CD4-positive, alpha-beta memory T cell (primary cell): ENCODE measurements at regions not wholly inside any gene's neighbourhood (a gene's known extent, or its start where the extent isn't known, plus 50 kb on each side); places are given as distances from the start of the nearest gene placed in this dataset.
A peak's percentile ranks its signal among the peaks of the same experiment; 100 is the strongest.
"Not testable (repeated sequence)": the region's sequence is repeated elsewhere in the genome, so short reads cannot be mapped to it uniquely, and the experiment has no call there.

Experiments
- CTCF ChIA-PET: fragments of 350-600 bp; sonication (Branson Sonifier 250); formaldehyde crosslinking; loops from one replicate; lab custom pipeline; 2021; ENCODE audit warnings: inconsistent platforms; ENCODE audit not compliant: partially characterized antibody; lab: Charles Lee
- POLR2A ChIA-PET: fragments of 350-600 bp; sonication (Branson Sonifier 250); formaldehyde crosslinking; loops from one replicate; lab custom pipeline; 2021; ENCODE audit not compliant: partially characterized antibody; lab: Charles Lee
- DNase-seq, 5 donors: peaks; one replicate each; pipeline versions ENCODE4 v3.0.0 to v3.0.0-alpha.2; 2020 to 2022; ENCODE audit warnings: mixed read lengths in 1 of 5
- H3K27ac ChIP-seq: one replicate; pipeline ENCODE4 v1.7.0; 2013; ENCODE audit warnings: low read depth, low read length
- H3K27me3 ChIP-seq: 2 replicates; pipeline ENCODE4 v1.7.0; 2013; ENCODE audit warnings: mild to moderate bottlenecking, low read length, moderate library complexity; ENCODE audit not compliant: insufficient read depth
- H3K36me3 ChIP-seq: 2 replicates; pipeline ENCODE4 v1.7.0; 2013; ENCODE audit warnings: mild to moderate bottlenecking, low read length, moderate library complexity; ENCODE audit not compliant: insufficient read depth
- H3K4me1 ChIP-seq: 2 replicates; pipeline ENCODE4 v1.7.0; 2013; ENCODE audit warnings: mild to moderate bottlenecking, low read length, moderate library complexity; ENCODE audit not compliant: insufficient read depth
- H3K4me3 ChIP-seq, 2 donors: one replicate each; pipeline ENCODE4 v1.7.0; 2013; ENCODE audit warnings: low read length in 2 of 2, mild to moderate bottlenecking in 1 of 2
- H3K9me3 ChIP-seq, 2 donors: one replicate each; pipeline ENCODE4 v1.7.0; 2013; ENCODE audit warnings: low read length in 2 of 2, control low read depth in 1 of 2; ENCODE audit not compliant: control insufficient read depth in 1 of 2
- H3K27ac Mint-ChIP-seq, 7 donors: one replicate each; pipeline ENCODE4 v1.8.0; 2020 to 2021; ENCODE audit warnings: mixed read lengths in 7 of 7, mild to moderate bottlenecking in 6 of 7, inconsistent platforms in 3 of 7, moderate library complexity in 3 of 7
- H3K27me3 Mint-ChIP-seq, 2 donors: one replicate each; pipeline ENCODE4 v1.8.0; 2020 to 2021; ENCODE audit warnings: mixed read lengths in 2 of 2
- H3K36me3 Mint-ChIP-seq, 2 donors: one replicate each; pipeline ENCODE4 v1.8.0; 2020 to 2021; ENCODE audit warnings: mixed read lengths in 2 of 2, inconsistent platforms in 1 of 2, mild to moderate bottlenecking in 1 of 2
- H3K4me1 Mint-ChIP-seq, 4 donors: one replicate each; pipeline ENCODE4 v1.8.0; 2020 to 2021; ENCODE audit warnings: mixed read lengths in 4 of 4, mild to moderate bottlenecking in 1 of 4
- H3K4me3 Mint-ChIP-seq, 8 donors: one replicate each; pipeline ENCODE4 v1.8.0; 2020 to 2021; ENCODE audit warnings: mixed read lengths in 8 of 8, mild to moderate bottlenecking in 7 of 8, moderate library complexity in 6 of 8, inconsistent platforms in 3 of 8
- H3K9me3 Mint-ChIP-seq, 8 donors: one replicate each; pipeline ENCODE4 v1.8.0; 2020 to 2021; ENCODE audit warnings: mixed read lengths in 8 of 8, mild to moderate bottlenecking in 5 of 8, inconsistent platforms in 3 of 8, moderate library complexity in 1 of 8
- intact Hi-C: fragments of 100-400 bp; cut with micrococcal nuclease; formaldehyde crosslinking; loops from one replicate; pipeline ENCODE4 v1.15.1; 2023

DNA sequence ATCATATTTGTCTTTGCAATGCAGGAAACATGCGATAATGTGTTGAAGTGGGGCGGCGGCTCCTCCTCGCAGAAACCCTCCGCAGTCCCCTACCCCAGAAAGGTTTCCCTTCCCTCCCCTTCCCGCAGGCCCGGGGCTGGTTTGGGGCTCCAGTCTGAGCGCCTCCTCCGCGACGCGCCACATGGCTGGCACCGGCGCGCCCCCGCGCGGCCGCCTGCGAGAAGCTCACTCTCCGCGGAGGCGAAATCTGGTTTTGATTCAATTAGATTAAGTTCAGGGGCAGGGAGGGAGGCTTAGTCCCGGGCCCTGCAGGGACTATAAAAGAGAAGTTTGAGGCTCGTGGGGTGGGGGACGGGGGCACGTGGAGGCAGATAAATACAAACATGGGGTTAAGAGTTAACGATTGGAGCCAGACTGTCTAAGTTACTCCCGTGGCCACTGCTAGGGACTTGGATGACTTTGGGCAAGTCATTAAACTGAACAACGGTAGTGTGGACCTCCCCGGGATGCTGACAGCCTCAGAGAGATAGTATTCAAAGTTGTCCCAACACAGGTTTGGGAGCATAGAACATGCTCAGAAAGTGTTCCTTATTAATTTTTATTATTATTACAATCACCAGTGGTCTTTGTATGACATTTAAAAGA lies 69.4 kb downstream of the MSX2 start:
- Histone ChIP-seq H3K36me3 (no peaks in the 10 kb centered on the region), H3K27me3 (peaks cover 9% of the 10 kb centered on the region), H3K27ac (no peak overlapping the region), H3K4me3 (no peak overlapping the region), H3K9me3 (no peaks in the 10 kb centered on the region), H3K4me1 (peaks cover 5% of the 10 kb centered on the region)
- CTCF ChIA-PET: interaction anchor here (0.6 to 4.0 kb wide), 5 partner anchors 359 to 783 kb away, joined by 3 to 34 read pairs (median 3); no protein-coding TSS in a partner anchor
- Mint-ChIP-seq H3K27ac (no peak overlapping the region), H3K36me3 (no peaks in the 10 kb centered on the region), H3K4me3 (no peak overlapping the region), H3K4me1 (peaks cover 2 to 19% (median 10%) of the 10 kb centered on the region in 4 donors), H3K27me3 (peaks cover 24 to 25% of the 10 kb centered on the region in 2 donors), H3K9me3 (peaks cover 0 to 3% (median 0%) of the 10 kb centered on the region in 8 donors)
- intact Hi-C loops: no loop called here
- peak in 4 of 5 donors; percentile 33 to 45 (median 36) for DNase-seq
- POLR2A ChIA-PET: interaction anchor here (1.4 kb wide), 1 partner anchor 374 kb away, joined by 4 read pairs; no protein-coding TSS in a partner anchor

DNA sequence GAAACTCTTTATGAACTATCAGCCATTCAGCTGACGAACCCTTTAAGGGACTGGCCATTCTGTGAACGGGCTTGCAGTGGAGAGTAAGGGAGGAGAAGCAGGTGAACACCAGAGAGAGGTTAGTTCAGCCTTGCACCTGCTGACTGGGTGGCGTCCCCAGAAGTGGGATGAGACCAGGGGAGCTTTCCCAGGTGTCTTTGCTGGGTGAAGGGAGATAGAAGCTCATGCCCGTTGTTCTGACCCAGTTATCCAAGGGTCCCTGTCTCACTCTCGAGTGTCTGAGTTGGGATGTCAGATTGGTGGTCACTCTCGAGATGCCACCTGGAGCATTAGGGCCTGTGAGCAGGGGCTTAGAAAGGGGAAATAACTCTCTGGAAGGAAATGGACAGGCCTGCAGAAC lies 68.7 kb downstream of the MSX2 start:
- no peak for DNase-seq
- Histone ChIP-seq H3K9me3 (no peaks in the 10 kb centered on the region), H3K27ac (no peak overlapping the region), H3K27me3 (peaks cover 9% of the 10 kb centered on the region), H3K4me3 (no peak overlapping the region), H3K36me3 (no peaks in the 10 kb centered on the region), H3K4me1 (peaks cover under 1% of the 10 kb centered on the region)
- H3K36me3 Mint-ChIP-seq: no peaks in the 10 kb centered on the region
- intact Hi-C loops: no loop called here
- no peak overlapping the region for H3K27ac Mint-ChIP-seq
- ChIA-PET CTCF (interaction anchor here (1.0 to 4.0 kb wide), 4 partner anchors 15 to 376 kb away, joined by 3 to 34 read pairs (median 4); no protein-coding TSS in a partner anchor), POLR2A (interaction anchor here (1.4 kb wide), 1 partner anchor 374 kb away, joined by 4 read pairs; no protein-coding TSS in a partner anchor)
- peaks cover 0 to 3% (median 0%) of the 10 kb centered on the region in 8 donors for H3K9me3 Mint-ChIP-seq
- H3K27me3 Mint-ChIP-seq: peaks cover 22 to 24% of the 10 kb centered on the region in 2 donors
- H3K4me3 Mint-ChIP-seq: no peak overlapping the region
- peaks cover under 1 to 13% (median 5%) of the 10 kb centered on the region in 4 donors for H3K4me1 Mint-ChIP-seq

DNA sequence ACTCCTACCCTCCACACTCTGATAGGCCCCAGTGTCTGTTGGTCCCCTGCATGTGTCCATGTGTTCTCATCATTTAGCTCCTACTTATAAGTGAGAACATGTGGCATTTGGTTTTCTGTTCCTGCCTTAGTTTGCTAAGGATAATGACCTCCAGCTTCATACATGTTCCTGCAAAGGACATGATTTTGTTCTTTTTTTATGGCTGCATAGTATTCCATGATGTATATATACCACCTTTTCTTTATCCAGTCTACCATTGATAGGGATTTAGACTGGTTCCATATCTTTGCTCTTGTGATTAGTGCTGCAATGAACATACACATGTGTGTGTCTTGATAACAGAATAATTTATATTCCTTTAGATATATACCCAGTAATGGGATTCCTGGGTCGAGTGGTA lies 67.9 kb downstream of the MSX2 start:
- ChIA-PET POLR2A (interaction anchor here (1.4 kb wide), 1 partner anchor 373 kb away, joined by 4 read pairs; no protein-coding TSS in a partner anchor), CTCF (interaction anchor here (1.1 to 4.0 kb wide), 2 partner anchors 14 to 373 kb away, joined by 5 to 34 read pairs; no protein-coding TSS in a partner anchor)
- intact Hi-C loops, H3K4me1 ChIP-seq, H3K27me3 ChIP-seq, H3K9me3 ChIP-seq, H3K4me3 ChIP-seq, H3K36me3 ChIP-seq, H3K4me3 Mint-ChIP-seq, DNase-seq, H3K9me3 Mint-ChIP-seq, H3K36me3 Mint-ChIP-seq, H3K27ac ChIP-seq, H3K4me1 Mint-ChIP-seq, H3K27ac Mint-ChIP-seq: not testable (repeated sequence)
- peaks cover 22 to 23% of the 10 kb centered on the region in 2 donors for H3K27me3 Mint-ChIP-seq

- H3K4me3 ChIP-seq: no peak overlapping the region
- Mint-ChIP-seq H3K4me3 (no peak overlapping the region), H3K27ac (no peak overlapping the region)
Measured at GRCh38 chr5:174790906-174791305, 66.5 kb downstream of the MSX2 start.

DNA sequence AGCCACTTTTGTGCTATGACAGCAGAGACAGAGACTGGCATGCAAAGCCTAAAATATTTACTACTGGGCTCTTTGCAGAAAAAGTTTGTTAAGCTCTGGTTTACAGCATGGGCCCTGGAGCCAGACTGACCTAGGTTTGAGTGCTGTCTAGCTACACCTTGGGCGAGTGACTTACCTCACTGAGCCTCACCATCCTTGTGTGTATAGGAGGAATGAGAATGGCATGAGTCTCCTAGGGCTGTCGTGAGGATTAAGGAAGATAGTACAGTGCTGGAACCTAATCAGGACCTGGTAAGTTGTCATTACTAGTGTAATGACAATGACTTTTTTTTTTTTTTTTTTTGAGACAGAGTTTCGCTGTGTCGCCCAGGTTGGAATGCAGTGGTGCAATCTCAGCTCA lies 65.2 kb downstream of the MSX2 start:
- H3K27ac Mint-ChIP-seq: no peak overlapping the region
- H3K36me3 Mint-ChIP-seq: no peaks in the 10 kb centered on the region
- Histone ChIP-seq H3K4me1 (no peaks in the 10 kb centered on the region), H3K4me3 (no peak overlapping the region), H3K9me3 (no peaks in the 10 kb centered on the region), H3K36me3 (no peaks in the 10 kb centered on the region), H3K27ac (no peak overlapping the region), H3K27me3 (peaks cover 6% of the 10 kb centered on the region)
- H3K4me3 Mint-ChIP-seq: no peak overlapping the region
- peaks cover 12 to 19% of the 10 kb centered on the region in 2 donors for H3K27me3 Mint-ChIP-seq
- CTCF ChIA-PET: interaction anchor here (0.7 to 1.2 kb wide), 2 partner anchors 370 to 534 kb away, joined by 3 to 4 read pairs; no protein-coding TSS in a partner anchor
- peaks cover 0 to 2% (median 0%) of the 10 kb centered on the region in 4 donors for H3K4me1 Mint-ChIP-seq
- intact Hi-C loops: no loop called here
- peaks cover 2 to 11% (median 7%) of the 10 kb centered on the region in 8 donors for H3K9me3 Mint-ChIP-seq
- no peak for DNase-seq
- POLR2A ChIA-PET: no interaction called here

More at GRCh38 chr5:174790906-174791305, 66.5 kb downstream of the MSX2 start:
- H3K4me1 Mint-ChIP-seq: peaks cover 0 to 2% (median 0%) of the 10 kb centered on the region in 4 donors
- DNase-seq: no peak
- H3K27me3 Mint-ChIP-seq: peaks cover 17% of the 10 kb centered on the region in 2 donors
- Histone ChIP-seq H3K36me3 (no peaks in the 10 kb centered on the region), H3K27ac (no peak overlapping the region), H3K9me3 (no peaks in the 10 kb centered on the region), H3K4me1 (no peaks in the 10 kb centered on the region), H3K27me3 (peaks cover 9% of the 10 kb centered on the region)
- ChIA-PET POLR2A (no interaction called here), CTCF (interaction anchor here (1.0 kb wide), 1 partner anchor 371 kb away, joined by 4 read pairs; no protein-coding TSS in a partner anchor)
- H3K9me3 Mint-ChIP-seq: peaks cover 0 to 3% (median under 1%) of the 10 kb centered on the region in 8 donors
- intact Hi-C loops: no loop called here
- no peaks in the 10 kb centered on the region for H3K36me3 Mint-ChIP-seq

GRCh38 chr5:174785120-174785680 lies 60.8 kb downstream of the MSX2 start:
- intact Hi-C loops: no loop called here
- no peak for DNase-seq
- Mint-ChIP-seq H3K4me1 (no peaks in the 10 kb centered on the region), H3K9me3 (peaks cover 3 to 16% (median 9%) of the 10 kb centered on the region in 8 donors), H3K27ac (no peak overlapping the region), H3K36me3 (no peaks in the 10 kb centered on the region), H3K4me3 (no peak overlapping the region), H3K27me3 (peaks cover 0 to 10% of the 10 kb centered on the region in 2 donors)
- POLR2A ChIA-PET: no interaction called here
- Histone ChIP-seq H3K27me3 (no peaks in the 10 kb centered on the region), H3K4me1 (no peaks in the 10 kb centered on the region), H3K36me3 (no peaks in the 10 kb centered on the region), H3K4me3 (no peak overlapping the region), H3K9me3 (no peaks in the 10 kb centered on the region), H3K27ac (no peak overlapping the region)
- CTCF ChIA-PET: interaction anchor here (1.1 kb wide), 1 partner anchor 365 kb away, joined by 3 read pairs; no protein-coding TSS in a partner anchor
